ENCODE measurements at regions not wholly inside any gene's neighbourhood (a gene's known extent, or its start where the extent isn't known, plus 50 kb on each side); places are given as distances from the start of the nearest gene placed in this dataset.

GRCh38 chr4:116829187-116829586, 256.2 kb downstream of the TRAM1L1 start:
- no peak for DNase-seq (ENCODE audit: insufficient read length, low spot score, missing footprints)
- Histone ChIP-seq H3K27me3 (ENCODE audit: insufficient read depth, low read length) (no peaks in the 10 kb centered on the region), H3K4me3 (ENCODE audit: insufficient read depth, low read length) (no peak overlapping the region), H3K4me2 (ENCODE audit: insufficient read depth, low read length) (no peak overlapping the region), H4K20me1 (ENCODE audit: insufficient read depth, low read length) (no peaks in the 10 kb centered on the region), H3K4me1 (ENCODE audit: insufficient read depth, low read length) (no peaks in the 10 kb centered on the region), H3K36me3 (ENCODE audit: insufficient read depth, low read length) (no peaks in the 10 kb centered on the region), H3K79me2 (ENCODE audit: insufficient read depth, low read length) (no peaks in the 10 kb centered on the region), H3K9me3 (ENCODE audit: low read depth, low read length) (no peaks in the 10 kb centered on the region), H3K27ac (ENCODE audit: low read depth, low read length) (no peak overlapping the region), H2AFZ (ENCODE audit: low read length) (no peak overlapping the region)
- TF ChIP-seq CTCF (IDR thresholded peaks at IDR 0.05; ENCODE audit: extremely low read depth, low read depth, low read length), result no peak

GRCh38 chr4:116824172-116824571, 261.2 kb downstream of the TRAM1L1 start:
- Histone ChIP-seq H3K27me3 (ENCODE audit: insufficient read depth, low read length) (no peaks in the 10 kb centered on the region), H3K4me2 (ENCODE audit: insufficient read depth, low read length) (no peak overlapping the region), H3K36me3 (ENCODE audit: insufficient read depth, low read length) (no peaks in the 10 kb centered on the region), H3K4me1 (ENCODE audit: insufficient read depth, low read length) (no peaks in the 10 kb centered on the region), H3K9me3 (ENCODE audit: low read depth, low read length) (no peaks in the 10 kb centered on the region), H3K79me2 (ENCODE audit: insufficient read depth, low read length) (no peaks in the 10 kb centered on the region), H3K4me3 (ENCODE audit: insufficient read depth, low read length) (no peak overlapping the region), H3K27ac (ENCODE audit: low read depth, low read length) (no peak overlapping the region), H4K20me1 (ENCODE audit: insufficient read depth, low read length) (no peaks in the 10 kb centered on the region), H2AFZ (ENCODE audit: low read length) (no peak overlapping the region)
- DNase-seq (ENCODE audit: insufficient read length, low spot score, missing footprints), result no peak
- no peak for TF ChIP-seq CTCF (IDR thresholded peaks at IDR 0.05; ENCODE audit: extremely low read depth, low read depth, low read length)

- Histone ChIP-seq H3K9me3 (ENCODE audit: low read depth, low read length) (no peaks in the 10 kb centered on the region), H3K4me2 (ENCODE audit: insufficient read depth, low read length) (no peak overlapping the region), H4K20me1 (ENCODE audit: insufficient read depth, low read length) (no peaks in the 10 kb centered on the region), H3K4me3 (ENCODE audit: insufficient read depth, low read length) (no peak overlapping the region), H3K36me3 (ENCODE audit: insufficient read depth, low read length) (no peaks in the 10 kb centered on the region), H3K27ac (ENCODE audit: low read depth, low read length) (no peak overlapping the region), H2AFZ (ENCODE audit: low read length) (no peak overlapping the region), H3K79me2 (ENCODE audit: insufficient read depth, low read length) (no peaks in the 10 kb centered on the region), H3K4me1 (ENCODE audit: insufficient read depth, low read length) (no peaks in the 10 kb centered on the region), H3K27me3 (ENCODE audit: insufficient read depth, low read length) (no peaks in the 10 kb centered on the region)
- no peak for DNase-seq (ENCODE audit: insufficient read length, low spot score, missing footprints)
- no peak for TF ChIP-seq CTCF (IDR thresholded peaks at IDR 0.05; ENCODE audit: extremely low read depth, low read depth, low read length)
Measured at GRCh38 chr4:116811730-116812129, 273.6 kb downstream of the TRAM1L1 start.

- H3K4me3 ChIP-seq (ENCODE audit: insufficient read depth, low read length), result no peak overlapping the region
- no peak overlapping the region for H3K27ac ChIP-seq (ENCODE audit: low read depth, low read length)
- TF ChIP-seq CTCF (IDR thresholded peaks at IDR 0.05; ENCODE audit: extremely low read depth, low read depth, low read length), result no peak
- no peaks in the 10 kb centered on the region for H3K79me2 ChIP-seq (ENCODE audit: insufficient read depth, low read length)
- H3K9me3 ChIP-seq (ENCODE audit: low read depth, low read length), result no peaks in the 10 kb centered on the region
- no peak overlapping the region for H2AFZ ChIP-seq (ENCODE audit: low read length)
- no peaks in the 10 kb centered on the region for H3K4me1 ChIP-seq (ENCODE audit: insufficient read depth, low read length)
- H3K4me2 ChIP-seq (ENCODE audit: insufficient read depth, low read length), result no peak overlapping the region
- H3K36me3 ChIP-seq (ENCODE audit: insufficient read depth, low read length), result no peaks in the 10 kb centered on the region
- H3K27me3 ChIP-seq (ENCODE audit: insufficient read depth, low read length), result no peaks in the 10 kb centered on the region
- no peak for DNase-seq (ENCODE audit: insufficient read length, low spot score, missing footprints)
- no peaks in the 10 kb centered on the region for H4K20me1 ChIP-seq (ENCODE audit: insufficient read depth, low read length)
Measured at GRCh38 chr4:116796022-116796421, 289.4 kb downstream of the TRAM1L1 start.

All from osteoblast (primary cell).